SK-N-SH (cell line): ENCODE measurements at regions not wholly inside any gene's neighbourhood (a gene's known extent, or its start where the extent isn't known, plus 50 kb on each side); places are given as distances from the start of the nearest gene placed in this dataset.

ENCODE experiments used
- CTCF ChIA-PET: fragments of 300-600, 350-600 bp; formaldehyde crosslinking; extraction: SDS; loops from one replicate; lab custom pipeline; 2021; lab: Yijun Ruan, JAX
- POLR2A ChIA-PET: fragments of 350-600 bp; sonication (Branson Sonifier 250); formaldehyde crosslinking; extraction: SDS; loops from one replicate; lab custom pipeline; 2020; ENCODE audit warnings: antibody characterized with exemption, inconsistent platforms; lab: Yijun Ruan, JAX
- DNase-seq: peaks from one replicate; pipeline ENCODE4 v3.0.0; 2012
- H2AFZ ChIP-seq: fragments of 200-600 bp; sonication (generic); 2 replicates; pipeline ENCODE4 v1.8.1; 2016; ENCODE audit warnings: antibody characterized with exemption, mild to moderate bottlenecking, low read depth
- H3F3A ChIP-seq: fragments of 200-600 bp; sonication (generic); replicated peaks from 2 replicates; pipeline ENCODE3; 2016; ENCODE audit warnings: antibody characterized with exemption, mild to moderate bottlenecking; ENCODE audit not compliant: insufficient read depth
- H3K27ac ChIP-seq, 2 experiments: fragments of 200-500 bp in 1 of 2; fragments of 200-600 bp in 1 of 2; sonication (Bioruptor generic) in 1 of 2; sonication (generic), shearing (Covaris generic) in 1 of 2; 2 replicates each; pipeline versions ENCODE4 v1.5.1 to v1.6.1; 2014 to 2016; ENCODE audit warnings: low read depth in 2 of 2, inconsistent platforms in 1 of 2, low read length in 1 of 2, mild to moderate bottlenecking in 1 of 2, mixed read lengths in 1 of 2
- H3K27me3 ChIP-seq: fragments of 200-600 bp; sonication (generic), shearing (Covaris generic); 2 replicates; pipeline ENCODE4 v1.6.1; 2016; ENCODE audit warnings: mixed run types; ENCODE audit not compliant: insufficient read depth
- H3K36me3 ChIP-seq, 2 experiments: fragments of 200-500 bp in 1 of 2; fragments of 200-600 bp in 1 of 2; sonication (Bioruptor generic) in 1 of 2; sonication (generic) in 1 of 2; replicated peaks in 1 of 2; 2 replicates each; pipeline versions ENCODE3 to v1.5.1; 2014 to 2016; ENCODE audit warnings: low read length in 1 of 2, mild to moderate bottlenecking in 1 of 2; ENCODE audit not compliant: insufficient read depth in 2 of 2, control insufficient read depth in 1 of 2
- H3K4me1 ChIP-seq, 2 experiments: fragments of 200-500 bp in 1 of 2; fragments of 200-600 bp in 1 of 2; sonication (Bioruptor generic) in 1 of 2; sonication (generic), shearing (Covaris generic) in 1 of 2; 2 replicates each; pipeline versions ENCODE4 v1.5.1 to v1.6.1; 2014 to 2016; ENCODE audit warnings: low read depth in 1 of 2, low read length in 1 of 2, mixed run types in 1 of 2; ENCODE audit not compliant: insufficient read depth in 2 of 2, control insufficient read depth in 1 of 2
- H3K4me2 ChIP-seq: fragments of 200-600 bp; sonication (generic), shearing (Covaris generic); 2 replicates; pipeline ENCODE4 v1.6.1; 2017; ENCODE audit warnings: mixed run types
- H3K4me3 ChIP-seq, 2 experiments: fragments of 200-500 bp in 1 of 2; fragments of 200-600 bp in 1 of 2; sonication (Bioruptor generic) in 1 of 2; sonication (generic), shearing (Covaris generic) in 1 of 2; 2 replicates each; pipeline versions ENCODE4 v1.5.1 to v1.8.1; 2014 to 2016; ENCODE audit warnings: low read depth in 2 of 2, inconsistent platforms in 1 of 2, low read length in 1 of 2, mild to moderate bottlenecking in 1 of 2, mixed read lengths in 1 of 2, moderate library complexity in 1 of 2
- H3K79me2 ChIP-seq: fragments of 200-600 bp; sonication (generic); 2 replicates; pipeline ENCODE4 v1.8.1; 2017; ENCODE audit warnings: mild to moderate bottlenecking; ENCODE audit not compliant: insufficient read depth
- H3K9ac ChIP-seq: fragments of 200-600 bp; sonication (generic); 2 replicates; pipeline ENCODE4 v1.6.1; 2017; ENCODE audit warnings: mixed run types
- H3K9me2 ChIP-seq: fragments of 200-600 bp; sonication (generic); 2 replicates; pipeline ENCODE4 v1.6.1; 2017; ENCODE audit warnings: mixed run types
- H3K9me3 ChIP-seq: fragments of 200-600 bp; sonication (generic); 2 replicates; pipeline ENCODE4 v1.6.1; 2017; ENCODE audit warnings: mixed run types, mild to moderate bottlenecking, moderate library complexity
- H4K20me1 ChIP-seq: fragments of 200-600 bp; sonication (generic); 2 replicates; pipeline ENCODE4 v1.6.1; 2017; ENCODE audit warnings: mild to moderate bottlenecking, mixed run types; ENCODE audit not compliant: insufficient read depth
- CHD2 ChIP-seq: fragments of 150-350 bp; IDR thresholded peaks from 2 replicates; pipeline ENCODE4 v1.6.1; 2018; ENCODE audit warnings: low read length; ENCODE audit not compliant: partially characterized antibody
- EZH2phosphoT487 ChIP-seq: fragments of 200-600 bp; sonication (generic); IDR thresholded peaks from 2 replicates; pipeline ENCODE4 v1.6.1; 2017; ENCODE audit warnings: low read depth, mixed run types, mild to moderate bottlenecking, antibody characterized with exemption, moderate library complexity, borderline replicate concordance
- GATA2 ChIP-seq: sonication (generic); formaldehyde crosslinking; IDR thresholded peaks from 2 replicates; pipeline ENCODE4 v1.5.0; 2020; ENCODE audit warnings: mild to moderate bottlenecking, missing genetic modification reagents
- TCF12 ChIP-seq: IDR thresholded peaks from 2 replicates; pipeline ENCODE4 v1.4.0; 2012
- TEAD4 ChIP-seq: IDR thresholded peaks from 2 replicates; pipeline ENCODE4 v1.4.0; 2012; ENCODE audit warnings: mild to moderate bottlenecking, borderline replicate concordance; ENCODE audit not compliant: insufficient read depth
- WGBS: methylation state at CpG from one replicate; pipeline ENCODE4 v1.1.6; 2017; ENCODE audit warnings: low lambda C conversion rate; 5-methylcytosine and 5-hydroxymethylcytosine counted together
- TF ChIP-seq, protein P1 (sequence below): fragments of 150-350 bp; IDR thresholded peaks from 2 replicates; pipeline ENCODE4 v1.6.1; 2016; ENCODE audit warnings: mild to moderate bottlenecking, low read depth, low read length
- TF ChIP-seq, protein P2 (sequence below): IDR thresholded peaks from 2 replicates; pipeline ENCODE4; 2012
- TF ChIP-seq, protein P3 (sequence below): IDR thresholded peaks from 2 replicates; pipeline ENCODE4 v1.6.1; 2012; ENCODE audit warnings: mild to moderate bottlenecking, low read depth, low read length, moderate library complexity
- TF ChIP-seq, protein P4 (sequence below): fragments of 150-350 bp; IDR thresholded peaks from 2 replicates; pipeline ENCODE4 v1.6.1; 2017; ENCODE audit warnings: antibody characterized with exemption, low read length, low read depth, borderline replicate concordance

DNA sequence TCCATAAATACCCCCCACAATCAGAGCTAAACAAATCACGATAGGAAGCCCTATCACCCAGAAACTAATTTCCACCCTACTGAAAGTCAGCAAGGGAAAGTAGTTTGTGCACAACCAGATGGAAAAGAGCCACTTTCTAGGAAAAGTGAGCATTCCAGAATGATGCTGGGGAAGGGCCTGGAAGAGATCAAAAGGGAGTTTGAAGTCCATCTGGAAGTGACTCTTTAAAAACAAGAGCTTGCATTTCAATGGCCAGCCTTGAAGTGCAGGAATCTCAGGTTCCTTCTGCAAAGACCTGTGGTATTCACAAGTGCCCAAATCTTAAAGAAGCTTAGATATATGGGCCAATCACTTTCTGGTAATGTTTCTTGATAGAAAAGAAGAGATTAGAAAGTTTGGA is 97.0 kb upstream of the LDB2 start:
- H3F3A ChIP-seq: no peaks in the 10 kb centered on the region
- no peak overlapping the region for H2AFZ ChIP-seq
- no peak overlapping the region for H3K9ac ChIP-seq
- H4K20me1 ChIP-seq: no peaks in the 10 kb centered on the region
- no peak overlapping the region for H3K4me2 ChIP-seq
- H3K9me3 ChIP-seq: no peaks in the 10 kb centered on the region
- no peaks in the 10 kb centered on the region for H3K4me1 ChIP-seq
- no peak overlapping the region for H3K27ac ChIP-seq
- 71% methylated on average over 1 of the region's 1 CpG for WGBS
- no peaks in the 10 kb centered on the region for H3K79me2 ChIP-seq
- POLR2A ChIA-PET: no interaction called here
- no peaks in the 10 kb centered on the region for H3K36me3 ChIP-seq
- no peak for DNase-seq
- CTCF ChIA-PET: no interaction called here
- H3K27me3 ChIP-seq: no peaks in the 10 kb centered on the region
- H3K4me3 ChIP-seq: no peak overlapping the region
- no peaks in the 10 kb centered on the region for H3K9me2 ChIP-seq
- TF ChIP-seq TCF12 (peak; percentile 35; the same call in 1 of the 2 replicates), CHD2 (no peak)

DNA sequence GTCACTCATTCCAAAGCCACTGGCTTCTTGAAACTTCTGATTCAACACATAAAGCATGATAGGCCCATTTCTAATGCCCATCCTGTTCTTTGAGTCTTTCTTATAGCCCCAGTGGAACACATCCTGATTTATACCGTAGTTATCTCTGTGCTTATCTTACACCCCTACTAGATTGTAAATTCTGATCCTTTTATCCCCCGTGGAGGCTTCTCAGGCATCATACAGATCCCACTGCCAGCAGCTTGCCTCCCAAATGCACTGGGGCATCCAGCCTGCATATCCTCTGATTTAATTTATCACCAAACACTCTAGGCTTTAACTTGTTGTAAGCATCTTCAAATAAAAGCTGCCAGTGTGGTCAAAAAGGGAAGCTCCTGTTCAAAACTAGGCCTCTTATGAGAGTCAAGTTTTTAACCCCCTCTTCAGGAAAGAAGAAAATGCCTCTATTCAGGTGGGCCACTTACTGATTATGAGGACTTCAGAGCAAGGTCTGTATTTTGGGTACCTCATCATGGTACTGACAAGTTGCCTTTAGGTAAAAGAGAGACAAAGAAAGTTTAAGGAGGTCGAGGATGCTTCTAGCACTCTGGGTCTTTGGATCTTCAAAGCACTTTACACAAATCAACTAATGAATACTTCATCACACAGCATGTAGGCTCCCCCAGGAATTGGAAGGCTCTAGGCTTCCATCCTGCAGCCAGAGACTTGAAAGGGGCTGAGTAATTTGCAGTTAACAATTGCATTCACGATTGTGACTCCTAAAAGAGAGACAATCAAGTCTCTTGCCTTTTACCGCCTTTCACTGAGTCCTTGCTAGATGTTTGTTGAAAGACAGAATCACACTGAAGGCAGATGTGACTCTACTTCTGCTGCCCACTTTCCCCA is 95.8 kb upstream of the LDB2 start:
- Histone ChIP-seq H3K9ac (no peak overlapping the region), H3K9me3 (no peaks in the 10 kb centered on the region), H3K27ac (no peak overlapping the region), H3K4me3 (no peak overlapping the region), H3K4me1 (no peaks in the 10 kb centered on the region), H3K4me2 (no peak overlapping the region), H3K9me2 (no peaks in the 10 kb centered on the region), H3K27me3 (no peaks in the 10 kb centered on the region), H3F3A (no peaks in the 10 kb centered on the region), H2AFZ (no peak overlapping the region), H4K20me1 (no peaks in the 10 kb centered on the region), H3K36me3 (no peaks in the 10 kb centered on the region), H3K79me2 (no peaks in the 10 kb centered on the region)
- CTCF ChIA-PET: no interaction called here
- no peak for DNase-seq
- 71% methylated on average over 5 of the region's 5 CpGs for WGBS
- POLR2A ChIA-PET: no interaction called here
- TF ChIP-seq, protein P1, sequence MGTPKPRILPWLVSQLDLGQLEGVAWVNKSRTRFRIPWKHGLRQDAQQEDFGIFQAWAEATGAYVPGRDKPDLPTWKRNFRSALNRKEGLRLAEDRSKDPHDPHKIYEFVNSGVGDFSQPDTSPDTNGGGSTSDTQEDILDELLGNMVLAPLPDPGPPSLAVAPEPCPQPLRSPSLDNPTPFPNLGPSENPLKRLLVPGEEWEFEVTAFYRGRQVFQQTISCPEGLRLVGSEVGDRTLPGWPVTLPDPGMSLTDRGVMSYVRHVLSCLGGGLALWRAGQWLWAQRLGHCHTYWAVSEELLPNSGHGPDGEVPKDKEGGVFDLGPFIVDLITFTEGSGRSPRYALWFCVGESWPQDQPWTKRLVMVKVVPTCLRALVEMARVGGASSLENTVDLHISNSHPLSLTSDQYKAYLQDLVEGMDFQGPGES: no peak
- TF ChIP-seq GATA2: no peak
- TF ChIP-seq, all 33 proteins: peak for 0

DNA sequence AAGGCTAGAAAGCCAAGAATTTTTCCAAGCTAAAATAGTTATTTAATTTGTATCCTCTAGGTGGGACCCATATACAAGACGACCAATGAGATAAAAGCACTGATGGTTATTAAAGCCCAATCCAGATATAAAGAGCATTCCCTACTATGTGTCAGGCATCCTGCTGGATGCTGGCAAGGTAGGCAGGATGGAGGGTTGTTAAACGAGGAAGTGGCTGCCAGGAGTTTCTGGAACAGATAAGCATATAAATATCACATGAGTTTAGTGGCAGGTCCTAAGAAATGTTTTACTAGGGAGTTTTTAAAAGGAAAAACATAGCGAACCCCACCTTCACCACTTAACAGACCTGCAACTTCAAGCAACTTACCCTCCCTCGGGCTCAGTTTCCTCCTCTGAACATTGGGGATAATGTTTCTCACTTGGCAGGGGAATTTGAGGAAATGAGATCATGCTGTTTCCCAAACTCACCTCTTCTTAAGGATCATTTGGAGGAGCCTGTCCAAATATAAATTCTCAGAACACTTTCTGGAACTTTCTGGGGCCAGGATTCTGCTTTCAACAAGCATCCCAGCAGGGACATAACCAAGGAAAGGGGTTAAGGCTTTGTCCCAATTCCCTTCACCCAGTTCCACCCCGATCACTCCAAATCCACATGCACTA is 94.3 kb upstream of the LDB2 start:
- H3K9me3 ChIP-seq: no peaks in the 10 kb centered on the region
- no peaks in the 10 kb centered on the region for H3F3A ChIP-seq
- no peaks in the 10 kb centered on the region for H4K20me1 ChIP-seq
- 78% methylated on average over 5 of the region's 5 CpGs for WGBS
- no peaks in the 10 kb centered on the region for H3K79me2 ChIP-seq
- H3K9ac ChIP-seq: no peak overlapping the region
- DNase-seq: no peak
- no peaks in the 10 kb centered on the region for H3K9me2 ChIP-seq
- H3K4me2 ChIP-seq: no peak overlapping the region
- H3K4me3 ChIP-seq: no peak overlapping the region
- POLR2A ChIA-PET: no interaction called here
- no peaks in the 10 kb centered on the region for H3K36me3 ChIP-seq
- H3K27me3 ChIP-seq: no peaks in the 10 kb centered on the region
- H2AFZ ChIP-seq: no peak overlapping the region
- H3K4me1 ChIP-seq: no peaks in the 10 kb centered on the region
- no peak overlapping the region for H3K27ac ChIP-seq
- CTCF ChIA-PET: no interaction called here
- TF ChIP-seq, protein P2, sequence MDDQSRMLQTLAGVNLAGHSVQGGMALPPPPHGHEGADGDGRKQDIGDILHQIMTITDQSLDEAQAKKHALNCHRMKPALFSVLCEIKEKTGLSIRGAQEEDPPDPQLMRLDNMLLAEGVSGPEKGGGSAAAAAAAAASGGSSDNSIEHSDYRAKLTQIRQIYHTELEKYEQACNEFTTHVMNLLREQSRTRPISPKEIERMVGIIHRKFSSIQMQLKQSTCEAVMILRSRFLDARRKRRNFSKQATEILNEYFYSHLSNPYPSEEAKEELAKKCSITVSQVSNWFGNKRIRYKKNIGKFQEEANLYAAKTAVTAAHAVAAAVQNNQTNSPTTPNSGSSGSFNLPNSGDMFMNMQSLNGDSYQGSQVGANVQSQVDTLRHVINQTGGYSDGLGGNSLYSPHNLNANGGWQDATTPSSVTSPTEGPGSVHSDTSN: no peak
- no peak for TF ChIP-seq TEAD4
- TF ChIP-seq, protein P3, sequence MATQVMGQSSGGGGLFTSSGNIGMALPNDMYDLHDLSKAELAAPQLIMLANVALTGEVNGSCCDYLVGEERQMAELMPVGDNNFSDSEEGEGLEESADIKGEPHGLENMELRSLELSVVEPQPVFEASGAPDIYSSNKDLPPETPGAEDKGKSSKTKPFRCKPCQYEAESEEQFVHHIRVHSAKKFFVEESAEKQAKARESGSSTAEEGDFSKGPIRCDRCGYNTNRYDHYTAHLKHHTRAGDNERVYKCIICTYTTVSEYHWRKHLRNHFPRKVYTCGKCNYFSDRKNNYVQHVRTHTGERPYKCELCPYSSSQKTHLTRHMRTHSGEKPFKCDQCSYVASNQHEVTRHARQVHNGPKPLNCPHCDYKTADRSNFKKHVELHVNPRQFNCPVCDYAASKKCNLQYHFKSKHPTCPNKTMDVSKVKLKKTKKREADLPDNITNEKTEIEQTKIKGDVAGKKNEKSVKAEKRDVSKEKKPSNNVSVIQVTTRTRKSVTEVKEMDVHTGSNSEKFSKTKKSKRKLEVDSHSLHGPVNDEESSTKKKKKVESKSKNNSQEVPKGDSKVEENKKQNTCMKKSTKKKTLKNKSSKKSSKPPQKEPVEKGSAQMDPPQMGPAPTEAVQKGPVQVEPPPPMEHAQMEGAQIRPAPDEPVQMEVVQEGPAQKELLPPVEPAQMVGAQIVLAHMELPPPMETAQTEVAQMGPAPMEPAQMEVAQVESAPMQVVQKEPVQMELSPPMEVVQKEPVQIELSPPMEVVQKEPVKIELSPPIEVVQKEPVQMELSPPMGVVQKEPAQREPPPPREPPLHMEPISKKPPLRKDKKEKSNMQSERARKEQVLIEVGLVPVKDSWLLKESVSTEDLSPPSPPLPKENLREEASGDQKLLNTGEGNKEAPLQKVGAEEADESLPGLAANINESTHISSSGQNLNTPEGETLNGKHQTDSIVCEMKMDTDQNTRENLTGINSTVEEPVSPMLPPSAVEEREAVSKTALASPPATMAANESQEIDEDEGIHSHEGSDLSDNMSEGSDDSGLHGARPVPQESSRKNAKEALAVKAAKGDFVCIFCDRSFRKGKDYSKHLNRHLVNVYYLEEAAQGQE: no peak
- no peak for TF ChIP-seq EZH2phosphoT487
- TF ChIP-seq, protein P4, sequence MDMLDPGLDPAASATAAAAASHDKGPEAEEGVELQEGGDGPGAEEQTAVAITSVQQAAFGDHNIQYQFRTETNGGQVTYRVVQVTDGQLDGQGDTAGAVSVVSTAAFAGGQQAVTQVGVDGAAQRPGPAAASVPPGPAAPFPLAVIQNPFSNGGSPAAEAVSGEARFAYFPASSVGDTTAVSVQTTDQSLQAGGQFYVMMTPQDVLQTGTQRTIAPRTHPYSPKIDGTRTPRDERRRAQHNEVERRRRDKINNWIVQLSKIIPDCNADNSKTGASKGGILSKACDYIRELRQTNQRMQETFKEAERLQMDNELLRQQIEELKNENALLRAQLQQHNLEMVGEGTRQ: no peak
- TF ChIP-seq TCF12: no peak
- TF ChIP-seq, protein P1: no peak
- TF ChIP-seq CHD2: no peak
